IMR-90 (cell line): ENCODE measurements at regions not wholly inside any gene's neighbourhood (a gene's known extent, or its start where the extent isn't known, plus 50 kb on each side); places are given as distances from the start of the nearest gene placed in this dataset.

Experiments
- ATAC-seq: fragments of 200-7000 bp; cut with Tn5 transposase; 2 replicates; pipeline ENCODE4 v1.9.1; 2020; ENCODE audit warnings: low read depth, mild to moderate bottlenecking, moderate library complexity
- BruUV-seq: library from RNA; stranded (reverse); fragments of 400-500 nt; replicated peaks from 2 replicates; lab custom pipeline; 2021; lab: Mats Ljungman, UMichigan
- CTCF ChIA-PET: fragments of 300-600 bp; formaldehyde crosslinking; extraction: SDS; loops from one replicate; lab custom pipeline; 2021; ENCODE audit warnings: antibody characterized with exemption; lab: Yijun Ruan, JAX
- POLR2A ChIA-PET: fragments of 300-600 bp; sonication (Branson Sonifier 250); formaldehyde crosslinking; loops from one replicate; lab custom pipeline; 2022; ENCODE audit warnings: antibody characterized with exemption; ENCODE audit not compliant: unreplicated experiment; lab: Charles Lee
- DNase-seq: peaks from one replicate; pipeline ENCODE4 v3.0.0; 2013
- H2AFZ ChIP-seq: replicated peaks from 2 replicates; pipeline ENCODE3; 2013; ENCODE audit warnings: low read length, mild to moderate bottlenecking; ENCODE audit not compliant: poor library complexity
- H2AK5ac ChIP-seq: 2 replicates; pipeline ENCODE4 v1.6.1; 2013; ENCODE audit warnings: low read depth, low read length, inconsistent platforms
- H2AK9ac ChIP-seq: replicated peaks from 2 replicates; pipeline ENCODE3; 2013; ENCODE audit warnings: mild to moderate bottlenecking, low read depth, low read length, moderate library complexity; ENCODE audit not compliant: poor library complexity
- H2BK120ac ChIP-seq: 2 replicates; pipeline ENCODE4 v1.6.1; 2013; ENCODE audit warnings: low read depth, low read length, inconsistent platforms
- H2BK15ac ChIP-seq: 3 replicates; pipeline ENCODE4 v1.6.1; 2013; ENCODE audit warnings: low read depth, low read length, inconsistent platforms
- H2BK20ac ChIP-seq: 2 replicates; pipeline ENCODE4 v1.6.1; 2013; ENCODE audit warnings: low read depth, mild to moderate bottlenecking, inconsistent platforms, low read length, moderate library complexity
- H2BK5ac ChIP-seq: 2 replicates; pipeline ENCODE4 v1.6.1; 2013; ENCODE audit warnings: mild to moderate bottlenecking, low read depth, low read length, inconsistent platforms; ENCODE audit not compliant: poor library complexity, severe bottlenecking
- H3K14ac ChIP-seq: replicated peaks from 2 replicates; pipeline ENCODE4 v1.6.1; 2013; ENCODE audit warnings: low read depth, low read length, inconsistent platforms
- H3K18ac ChIP-seq: 2 replicates; pipeline ENCODE4 v1.6.1; 2013; ENCODE audit warnings: low read depth, low read length, control low read depth
- H3K23ac ChIP-seq: 2 replicates; pipeline ENCODE4 v1.6.1; 2013; ENCODE audit warnings: low read depth, low read length, inconsistent platforms
- H3K27ac ChIP-seq: 2 replicates; pipeline ENCODE4 v1.5.1; 2013; ENCODE audit warnings: mild to moderate bottlenecking, control low read depth, low read length; ENCODE audit not compliant: insufficient read depth
- H3K27me3 ChIP-seq: 2 replicates; pipeline ENCODE4 v1.6.1; 2013; ENCODE audit warnings: low read length; ENCODE audit not compliant: control insufficient read depth, insufficient read depth
- H3K36me3 ChIP-seq: 2 replicates; pipeline ENCODE4 v1.6.1; 2013; ENCODE audit warnings: low read length, mixed read lengths; ENCODE audit not compliant: control insufficient read depth, insufficient read depth
- H3K4ac ChIP-seq: 2 replicates; pipeline ENCODE4 v1.6.1; 2013; ENCODE audit warnings: low read depth, low read length, inconsistent platforms
- H3K4me1 ChIP-seq: 2 replicates; pipeline ENCODE4 v1.6.1; 2013; ENCODE audit warnings: low read length, mixed read lengths; ENCODE audit not compliant: control insufficient read depth, insufficient read depth
- H3K4me2 ChIP-seq: 2 replicates; pipeline ENCODE4 v1.6.1; 2013; ENCODE audit warnings: low read depth, mild to moderate bottlenecking, control low read depth, low read length, moderate library complexity
- H3K4me3 ChIP-seq: 2 replicates; pipeline ENCODE4 v1.5.1; 2013; ENCODE audit warnings: low read depth, mild to moderate bottlenecking, control low read depth, low read length, moderate library complexity; ENCODE audit not compliant: insufficient read depth
- H3K56ac ChIP-seq: 2 replicates; pipeline ENCODE4 v1.6.1; 2013; ENCODE audit warnings: low read length, inconsistent platforms; ENCODE audit not compliant: insufficient read depth; ENCODE audit errors: extremely low read depth
- H3K79me1 ChIP-seq, 2 experiments: 2 replicates each; pipeline ENCODE4 v1.6.1; 2013; ENCODE audit warnings: low read length in 2 of 2, inconsistent platforms in 1 of 2, low read depth in 1 of 2
- H3K9ac ChIP-seq: 2 replicates; pipeline ENCODE4 v1.6.1; 2013; ENCODE audit warnings: low read depth, low read length, control low read depth
- H3K9me1 ChIP-seq: 2 replicates; pipeline ENCODE4 v1.6.1; 2013; ENCODE audit warnings: low read length, inconsistent platforms; ENCODE audit not compliant: insufficient read depth
- H3K9me3 ChIP-seq: 2 replicates; pipeline ENCODE4 v1.6.1; 2013; ENCODE audit warnings: low read length; ENCODE audit not compliant: control insufficient read depth, insufficient read depth
- H4K20me1 ChIP-seq: 2 replicates; pipeline ENCODE4 v1.6.1; 2013; ENCODE audit warnings: low read length, inconsistent platforms; ENCODE audit not compliant: insufficient read depth
- H4K5ac ChIP-seq: 2 replicates; pipeline ENCODE4 v1.6.1; 2013; ENCODE audit warnings: mild to moderate bottlenecking, low read depth, low read length, control low read depth
- H4K8ac ChIP-seq, 2 experiments: 2 replicates each; pipeline ENCODE4 v1.6.1; 2013; ENCODE audit warnings: low read depth in 2 of 2, low read length in 2 of 2, control low read depth in 1 of 2, inconsistent platforms in 1 of 2
- H4K91ac ChIP-seq: 2 replicates; pipeline ENCODE4 v1.6.1; 2013; ENCODE audit warnings: low read depth, low read length, inconsistent platforms; ENCODE audit not compliant: insufficient read depth
- BHLHE40 ChIP-seq: fragments of 150-350 bp; IDR thresholded peaks from 2 replicates; pipeline ENCODE4 v1.6.1; 2016; ENCODE audit warnings: mild to moderate bottlenecking, low read depth, low read length
- CEBPB ChIP-seq: IDR thresholded peaks from 2 replicates; pipeline ENCODE4 v1.6.1; 2012; ENCODE audit warnings: low read depth, low read length, improper control_type of control experiment
- CHD1 ChIP-seq: IDR thresholded peaks from 2 replicates; pipeline ENCODE4 v1.6.1; 2012; ENCODE audit warnings: low read depth, low read length, improper control_type of control experiment
- CTCF ChIP-seq: conservative IDR thresholded peaks from 2 replicates; pipeline ENCODE4 v1.5.1; 2012; ENCODE audit warnings: mild to moderate bottlenecking, low read depth, low read length, improper control_type of control experiment
- ELK1 ChIP-seq: fragments of 150-350 bp; IDR thresholded peaks from 2 replicates; pipeline ENCODE4 v1.6.1; 2016; ENCODE audit warnings: low read depth, mild to moderate bottlenecking, low read length, moderate library complexity, borderline replicate concordance
- FOS ChIP-seq: fragments of 150-350 bp; IDR thresholded peaks from 2 replicates; pipeline ENCODE4 v1.6.1; 2016; ENCODE audit warnings: low read depth, low read length
- MAFK ChIP-seq: IDR thresholded peaks from 2 replicates; pipeline ENCODE4 v1.6.1; 2012; ENCODE audit warnings: low read depth, low read length, improper control_type of control experiment
- MAZ ChIP-seq: IDR thresholded peaks from 2 replicates; pipeline ENCODE4 v1.6.1; 2012; ENCODE audit warnings: low read depth, mild to moderate bottlenecking, low read length, improper control_type of control experiment, moderate library complexity, borderline replicate concordance
- MXI1 ChIP-seq: IDR thresholded peaks from 2 replicates; pipeline ENCODE4 v1.6.1; 2012; ENCODE audit warnings: low read depth, mild to moderate bottlenecking, low read length, moderate library complexity, borderline replicate concordance
- NFE2L2 ChIP-seq: fragments of 150-350 bp; IDR thresholded peaks from 2 replicates; pipeline ENCODE4 v1.6.1; 2016; ENCODE audit warnings: low read depth, mild to moderate bottlenecking, low read length
- POLR2A ChIP-seq: IDR thresholded peaks from 2 replicates; pipeline ENCODE4 v1.6.1; 2012; ENCODE audit warnings: mild to moderate bottlenecking, low read depth, low read length
- RAD21 ChIP-seq: IDR thresholded peaks from 2 replicates; pipeline ENCODE4 v1.6.1; 2012; ENCODE audit warnings: low read length, improper control_type of control experiment
- RCOR1 ChIP-seq: IDR thresholded peaks from 2 replicates; pipeline ENCODE4 v1.6.1; 2012; ENCODE audit warnings: mild to moderate bottlenecking, low read length, improper control_type of control experiment; ENCODE audit not compliant: insufficient replicate concordance
- RFX5 ChIP-seq: IDR thresholded peaks from 2 replicates; pipeline ENCODE4 v1.8.0; 2012; ENCODE audit warnings: low read depth, mild to moderate bottlenecking, low read length, moderate library complexity
- SMC3 ChIP-seq: fragments of 150-350 bp; IDR thresholded peaks from 2 replicates; pipeline ENCODE4 v1.6.1; 2016; ENCODE audit warnings: low read depth, mild to moderate bottlenecking, antibody characterized with exemption, low read length, moderate library complexity
- USF2 ChIP-seq: fragments of 150-350 bp; IDR thresholded peaks from 2 replicates; pipeline ENCODE4 v1.6.1; 2017; ENCODE audit warnings: mild to moderate bottlenecking, antibody characterized with exemption, low read length, low read depth
- dilution Hi-C: fragments of 300-500 bp; cut with HindIII; formaldehyde crosslinking; loops from one replicate; pipeline ENCODE4 v1.14.3; 2018; ENCODE audit warnings: low sequenced_read_pairs; ENCODE audit not compliant: unreplicated experiment
- in situ Hi-C: fragments of 300-500 bp; cut with MboI; formaldehyde crosslinking; loops from 3 replicates; pipeline ENCODE4 v1.14.3; 2019; ENCODE audit warnings: low sequenced_read_pairs, inconsistent platforms, mixed read lengths
- intact Hi-C: fragments of 100-400 bp; cut with micrococcal nuclease; formaldehyde crosslinking; loops from 2 replicates; pipeline ENCODE4 v1.10.0; 2022

GRCh38 chr3:177681156-177681555 lies 483.9 kb upstream of the TBL1XR1 start:
- no peaks in the 10 kb centered on the region for H3K79me1 ChIP-seq
- dilution Hi-C loops (no loop called here), in situ Hi-C loops (no loop called here), intact Hi-C loops (loop anchor here (5.0 kb wide), 1 partner anchor 301 kb away; no protein-coding TSS in a partner anchor)
- no peak overlapping the region for H2BK120ac ChIP-seq
- H4K91ac ChIP-seq = no peak overlapping the region
- TF ChIP-seq RCOR1 = no peak
- TF ChIP-seq MAFK = no peak
- no peak for TF ChIP-seq FOS
- TF ChIP-seq BHLHE40 = no peak
- no peak for TF ChIP-seq ELK1
- TF ChIP-seq RAD21 = no peak
- no peak for TF ChIP-seq USF2
- no peak for TF ChIP-seq CEBPB
- no peak for TF ChIP-seq CHD1
- TF ChIP-seq MXI1 = no peak
- TF ChIP-seq RFX5 = no peak
- TF ChIP-seq POLR2A = no peak
- no peak for TF ChIP-seq MAZ
- TF ChIP-seq CTCF = no peak
- no peak for TF ChIP-seq SMC3
- no peak for TF ChIP-seq NFE2L2
- no peak overlapping the region for H3K23ac ChIP-seq
- no peaks in the 10 kb centered on the region for H3K9me1 ChIP-seq
- H2BK5ac ChIP-seq = no peak overlapping the region
- H2AK5ac ChIP-seq = no peak overlapping the region
- H3K27me3 ChIP-seq = no peaks in the 10 kb centered on the region
- POLR2A ChIA-PET = no interaction called here
- no peak overlapping the region for H3K4me2 ChIP-seq
- BruUV-seq = no TSS peak
- no peak overlapping the region for H4K8ac ChIP-seq
- no peak overlapping the region for H2AK9ac ChIP-seq
- no peak overlapping the region for H2BK20ac ChIP-seq
- no peak overlapping the region for H3K4me3 ChIP-seq
- DNase-seq (no peak), ATAC-seq (no peak)
- no peak overlapping the region for H3K14ac ChIP-seq
- H3K9ac ChIP-seq = no peak overlapping the region
- H3K18ac ChIP-seq = no peak overlapping the region
- no peaks in the 10 kb centered on the region for H4K20me1 ChIP-seq
- no peak overlapping the region for H2AFZ ChIP-seq
- no peak overlapping the region for H3K56ac ChIP-seq
- peaks cover 6% of the 10 kb centered on the region for H3K4me1 ChIP-seq
- no peak overlapping the region for H4K5ac ChIP-seq
- 0 out of 3 replicates have a peak overlapping the region, but pooled peaks have one; percentile 36 for H2BK15ac ChIP-seq
- H3K36me3 ChIP-seq = no peaks in the 10 kb centered on the region
- no peaks in the 10 kb centered on the region for H3K9me3 ChIP-seq
- H3K4ac ChIP-seq = no peak overlapping the region
- CTCF ChIA-PET = interaction anchor here (1.2 kb wide), 1 partner anchor 22 kb away, joined by 4 read pairs; no protein-coding TSS in a partner anchor
- H3K27ac ChIP-seq = no peak overlapping the region
